ENCODE measurements at regions not wholly inside any gene's neighbourhood (a gene's known extent, or its start where the extent isn't known, plus 50 kb on each side); places are given as distances from the start of the nearest gene placed in this dataset.
A peak's percentile ranks its signal among the peaks of the same experiment; 100 is the strongest.

- Histone ChIP-seq H3K27me3 (ENCODE audit: insufficient read depth, poor library complexity, severe bottlenecking) (no peaks in the 10 kb centered on the region), H3K4me1 (ENCODE audit: insufficient read depth, poor library complexity, severe bottlenecking) (peaks cover 33% of the 10 kb centered on the region), H3K36me3 (ENCODE audit: low read depth) (no peaks in the 10 kb centered on the region), H3K27ac (ENCODE audit: poor library complexity, severe bottlenecking) (peak overlapping the region; percentile 97), H3K9me3 (ENCODE audit: severe bottlenecking) (no peaks in the 10 kb centered on the region), H3K4me3 (ENCODE audit: severe bottlenecking) (no peak overlapping the region)
- peak; percentile 88 for DNase-seq (ENCODE audit: low spot score)
- peak; percentile 97 for ATAC-seq (ENCODE audit: low read depth)
- TF ChIP-seq, protein P1, sequence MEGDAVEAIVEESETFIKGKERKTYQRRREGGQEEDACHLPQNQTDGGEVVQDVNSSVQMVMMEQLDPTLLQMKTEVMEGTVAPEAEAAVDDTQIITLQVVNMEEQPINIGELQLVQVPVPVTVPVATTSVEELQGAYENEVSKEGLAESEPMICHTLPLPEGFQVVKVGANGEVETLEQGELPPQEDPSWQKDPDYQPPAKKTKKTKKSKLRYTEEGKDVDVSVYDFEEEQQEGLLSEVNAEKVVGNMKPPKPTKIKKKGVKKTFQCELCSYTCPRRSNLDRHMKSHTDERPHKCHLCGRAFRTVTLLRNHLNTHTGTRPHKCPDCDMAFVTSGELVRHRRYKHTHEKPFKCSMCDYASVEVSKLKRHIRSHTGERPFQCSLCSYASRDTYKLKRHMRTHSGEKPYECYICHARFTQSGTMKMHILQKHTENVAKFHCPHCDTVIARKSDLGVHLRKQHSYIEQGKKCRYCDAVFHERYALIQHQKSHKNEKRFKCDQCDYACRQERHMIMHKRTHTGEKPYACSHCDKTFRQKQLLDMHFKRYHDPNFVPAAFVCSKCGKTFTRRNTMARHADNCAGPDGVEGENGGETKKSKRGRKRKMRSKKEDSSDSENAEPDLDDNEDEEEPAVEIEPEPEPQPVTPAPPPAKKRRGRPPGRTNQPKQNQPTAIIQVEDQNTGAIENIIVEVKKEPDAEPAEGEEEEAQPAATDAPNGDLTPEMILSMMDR (IDR thresholded peaks at IDR 0.05; ENCODE audit: poor library complexity, severe bottlenecking) = no peak
Observed at GRCh38 chrY:7433817-7434809, 522.6 kb upstream of the AMELY start.

GRCh38 chrY:7419165-7419564 is 507.6 kb upstream of the AMELY start:
- H3K27ac ChIP-seq (ENCODE audit: poor library complexity, severe bottlenecking) = no peak overlapping the region
- H3K9me3 ChIP-seq (ENCODE audit: severe bottlenecking) = no peaks in the 10 kb centered on the region
- no peaks in the 10 kb centered on the region for H3K36me3 ChIP-seq (ENCODE audit: low read depth)
- H3K27me3 ChIP-seq (ENCODE audit: insufficient read depth, poor library complexity, severe bottlenecking) = no peaks in the 10 kb centered on the region
- H3K4me3 ChIP-seq (ENCODE audit: severe bottlenecking) = no peak overlapping the region
- no peak for ATAC-seq (ENCODE audit: low read depth)
- no peak for DNase-seq (ENCODE audit: low spot score)
- H3K4me1 ChIP-seq (ENCODE audit: insufficient read depth, poor library complexity, severe bottlenecking) = no peaks in the 10 kb centered on the region
- TF ChIP-seq, protein P1 (IDR thresholded peaks at IDR 0.05; ENCODE audit: poor library complexity, severe bottlenecking) = no peak

DNA sequence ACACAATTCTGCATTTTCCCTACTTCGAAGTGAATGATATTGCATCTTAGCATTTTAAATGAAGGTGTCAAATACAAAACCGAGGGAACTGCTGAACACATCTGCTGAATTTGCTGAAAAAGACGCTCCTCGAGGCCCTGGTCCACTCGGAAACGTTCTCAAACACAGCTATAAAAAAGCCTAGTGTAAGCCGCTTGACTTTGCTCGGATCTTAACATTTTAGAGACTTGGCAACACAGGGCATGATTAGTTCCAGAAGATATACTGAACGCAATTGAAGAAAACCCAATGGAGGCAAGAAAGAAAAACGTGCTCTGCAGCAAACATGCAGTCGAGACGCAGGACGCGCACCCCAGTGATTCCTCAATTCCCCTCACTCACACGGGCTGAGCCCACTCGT is 506.4 kb upstream of the AMELY start:
- Histone ChIP-seq H3K36me3 (ENCODE audit: low read depth) (no peaks in the 10 kb centered on the region), H3K9me3 (ENCODE audit: severe bottlenecking) (no peaks in the 10 kb centered on the region), H3K27me3 (ENCODE audit: insufficient read depth, poor library complexity, severe bottlenecking) (no peaks in the 10 kb centered on the region), H3K4me1 (ENCODE audit: insufficient read depth, poor library complexity, severe bottlenecking) (no peaks in the 10 kb centered on the region), H3K27ac (ENCODE audit: poor library complexity, severe bottlenecking) (no peak overlapping the region), H3K4me3 (ENCODE audit: severe bottlenecking) (no peak overlapping the region)
- ATAC-seq (ENCODE audit: low read depth) (no peak), DNase-seq (ENCODE audit: low spot score) (no peak)
- TF ChIP-seq, protein P1 (IDR thresholded peaks at IDR 0.05; ENCODE audit: poor library complexity, severe bottlenecking) = no peak

DNA sequence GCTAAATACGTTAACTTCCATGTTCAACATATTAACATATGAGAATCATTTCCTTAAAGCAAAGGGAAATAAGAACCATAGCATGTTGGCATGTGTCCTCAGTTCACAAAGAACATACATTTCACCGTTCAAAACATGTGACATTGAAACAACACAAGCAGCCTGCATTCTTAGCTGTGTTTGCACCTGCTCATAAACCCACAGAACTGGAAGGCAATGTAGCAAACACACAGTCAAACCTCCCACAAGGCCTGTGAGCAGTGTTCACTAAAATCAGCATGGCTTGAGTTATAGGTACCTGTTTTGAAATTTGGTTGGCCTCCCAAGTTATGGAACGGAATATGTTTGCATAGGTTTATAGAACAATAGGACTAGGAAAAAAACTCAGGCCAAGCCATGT is 504.9 kb upstream of the AMELY start:
- ATAC-seq (ENCODE audit: low read depth) = no peak
- H3K9me3 ChIP-seq (ENCODE audit: severe bottlenecking) = no peaks in the 10 kb centered on the region
- DNase-seq (ENCODE audit: low spot score) = no peak
- no peak overlapping the region for H3K27ac ChIP-seq (ENCODE audit: poor library complexity, severe bottlenecking)
- H3K27me3 ChIP-seq (ENCODE audit: insufficient read depth, poor library complexity, severe bottlenecking) = no peaks in the 10 kb centered on the region
- H3K4me3 ChIP-seq (ENCODE audit: severe bottlenecking) = no peak overlapping the region
- TF ChIP-seq, protein P1 (IDR thresholded peaks at IDR 0.05; ENCODE audit: poor library complexity, severe bottlenecking) = no peak
- H3K36me3 ChIP-seq (ENCODE audit: low read depth) = no peaks in the 10 kb centered on the region
- H3K4me1 ChIP-seq (ENCODE audit: insufficient read depth, poor library complexity, severe bottlenecking) = no peaks in the 10 kb centered on the region

GRCh38 chrY:7415157-7415633 is 503.6 kb upstream of the AMELY start:
- no peaks in the 10 kb centered on the region for H3K36me3 ChIP-seq (ENCODE audit: low read depth)
- no peaks in the 10 kb centered on the region for H3K4me1 ChIP-seq (ENCODE audit: insufficient read depth, poor library complexity, severe bottlenecking)
- H3K9me3 ChIP-seq (ENCODE audit: severe bottlenecking) = no peaks in the 10 kb centered on the region
- no peak for ATAC-seq (ENCODE audit: low read depth)
- TF ChIP-seq, protein P1 (IDR thresholded peaks at IDR 0.05; ENCODE audit: poor library complexity, severe bottlenecking) = no peak
- no peak overlapping the region for H3K27ac ChIP-seq (ENCODE audit: poor library complexity, severe bottlenecking)
- H3K4me3 ChIP-seq (ENCODE audit: severe bottlenecking) = no peak overlapping the region
- no peak for DNase-seq (ENCODE audit: low spot score)
- H3K27me3 ChIP-seq (ENCODE audit: insufficient read depth, poor library complexity, severe bottlenecking) = no peaks in the 10 kb centered on the region

All from RWPE2 (cell line).